ENCODE measurements at regions not wholly inside any gene's neighbourhood (a gene's known extent, or its start where the extent isn't known, plus 50 kb on each side); places are given as distances from the start of the nearest gene placed in this dataset.

DNA sequence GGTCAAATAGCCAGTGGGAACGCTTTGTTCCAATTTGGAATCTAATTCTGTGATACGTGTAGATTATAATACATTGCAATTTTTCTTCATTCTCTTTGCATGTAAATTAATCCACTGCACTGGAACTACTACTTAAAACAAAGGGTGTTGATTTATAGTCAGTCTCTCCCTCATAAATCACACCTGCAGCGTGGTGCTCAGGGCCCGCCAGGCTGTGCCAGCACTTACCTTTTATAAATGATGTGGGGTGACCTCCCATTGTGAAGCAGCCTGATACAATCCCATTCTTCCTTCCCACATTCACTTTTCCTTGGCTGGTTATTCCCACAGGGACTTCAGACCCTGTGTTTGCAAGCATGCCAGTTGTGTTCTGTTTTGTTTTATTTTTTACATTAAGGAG lies 302.3 kb upstream of the ID2 start (continued):
- TF ChIP-seq ZNF473 (tag by site-specific recombination; IDR thresholded peaks at IDR 0.05) (no peak), SALL2 (tag by site-specific recombination; IDR thresholded peaks at IDR 0.05; ENCODE audit: borderline replicate concordance) (no peak), ZBTB21 (tag by site-specific recombination; IDR thresholded peaks at IDR 0.05) (no peak), ZNF350 (tag by site-specific recombination; IDR thresholded peaks at IDR 0.05) (no peak), ZNF626 (tag by site-specific recombination; IDR thresholded peaks at IDR 0.05) (no peak), GFI1B (tag by site-specific recombination; IDR thresholded peaks at IDR 0.05) (no peak), ZNF416 (tag by site-specific recombination; IDR thresholded peaks at IDR 0.05) (no peak)
- TF ChIP-seq, protein P1, sequence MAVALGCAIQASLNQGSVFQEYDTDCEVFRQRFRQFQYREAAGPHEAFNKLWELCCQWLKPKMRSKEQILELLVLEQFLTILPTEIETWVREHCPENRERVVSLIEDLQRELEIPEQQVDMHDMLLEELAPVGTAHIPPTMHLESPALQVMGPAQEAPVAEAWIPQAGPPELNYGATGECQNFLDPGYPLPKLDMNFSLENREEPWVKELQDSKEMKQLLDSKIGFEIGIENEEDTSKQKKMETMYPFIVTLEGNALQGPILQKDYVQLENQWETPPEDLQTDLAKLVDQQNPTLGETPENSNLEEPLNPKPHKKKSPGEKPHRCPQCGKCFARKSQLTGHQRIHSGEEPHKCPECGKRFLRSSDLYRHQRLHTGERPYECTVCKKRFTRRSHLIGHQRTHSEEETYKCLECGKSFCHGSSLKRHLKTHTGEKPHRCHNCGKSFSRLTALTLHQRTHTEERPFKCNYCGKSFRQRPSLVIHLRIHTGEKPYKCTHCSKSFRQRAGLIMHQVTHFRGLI (tag by site-specific recombination; IDR thresholded peaks at IDR 0.05), result no peak
- TF ChIP-seq, protein P2, sequence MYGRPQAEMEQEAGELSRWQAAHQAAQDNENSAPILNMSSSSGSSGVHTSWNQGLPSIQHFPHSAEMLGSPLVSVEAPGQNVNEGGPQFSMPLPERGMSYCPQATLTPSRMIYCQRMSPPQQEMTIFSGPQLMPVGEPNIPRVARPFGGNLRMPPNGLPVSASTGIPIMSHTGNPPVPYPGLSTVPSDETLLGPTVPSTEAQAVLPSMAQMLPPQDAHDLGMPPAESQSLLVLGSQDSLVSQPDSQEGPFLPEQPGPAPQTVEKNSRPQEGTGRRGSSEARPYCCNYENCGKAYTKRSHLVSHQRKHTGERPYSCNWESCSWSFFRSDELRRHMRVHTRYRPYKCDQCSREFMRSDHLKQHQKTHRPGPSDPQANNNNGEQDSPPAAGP (tag by site-specific recombination; IDR thresholded peaks at IDR 0.05), result no peak
- TF ChIP-seq, protein P3, sequence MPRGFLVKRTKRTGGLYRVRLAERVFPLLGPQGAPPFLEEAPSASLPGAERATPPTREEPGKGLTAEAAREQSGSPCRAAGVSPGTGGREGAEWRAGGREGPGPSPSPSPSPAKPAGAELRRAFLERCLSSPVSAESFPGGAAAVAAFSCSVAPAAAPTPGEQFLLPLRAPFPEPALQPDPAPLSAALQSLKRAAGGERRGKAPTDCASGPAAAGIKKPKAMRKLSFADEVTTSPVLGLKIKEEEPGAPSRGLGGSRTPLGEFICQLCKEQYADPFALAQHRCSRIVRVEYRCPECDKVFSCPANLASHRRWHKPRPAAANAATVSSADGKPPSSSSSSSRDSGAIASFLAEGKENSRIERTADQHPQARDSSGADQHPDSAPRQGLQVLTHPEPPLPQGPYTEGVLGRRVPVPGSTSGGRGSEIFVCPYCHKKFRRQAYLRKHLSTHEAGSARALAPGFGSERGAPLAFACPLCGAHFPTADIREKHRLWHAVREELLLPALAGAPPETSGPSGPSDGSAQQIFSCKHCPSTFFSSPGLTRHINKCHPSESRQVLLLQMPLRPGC (tag by site-specific recombination; IDR thresholded peaks at IDR 0.05), result no peak
- TF ChIP-seq, protein P4, sequence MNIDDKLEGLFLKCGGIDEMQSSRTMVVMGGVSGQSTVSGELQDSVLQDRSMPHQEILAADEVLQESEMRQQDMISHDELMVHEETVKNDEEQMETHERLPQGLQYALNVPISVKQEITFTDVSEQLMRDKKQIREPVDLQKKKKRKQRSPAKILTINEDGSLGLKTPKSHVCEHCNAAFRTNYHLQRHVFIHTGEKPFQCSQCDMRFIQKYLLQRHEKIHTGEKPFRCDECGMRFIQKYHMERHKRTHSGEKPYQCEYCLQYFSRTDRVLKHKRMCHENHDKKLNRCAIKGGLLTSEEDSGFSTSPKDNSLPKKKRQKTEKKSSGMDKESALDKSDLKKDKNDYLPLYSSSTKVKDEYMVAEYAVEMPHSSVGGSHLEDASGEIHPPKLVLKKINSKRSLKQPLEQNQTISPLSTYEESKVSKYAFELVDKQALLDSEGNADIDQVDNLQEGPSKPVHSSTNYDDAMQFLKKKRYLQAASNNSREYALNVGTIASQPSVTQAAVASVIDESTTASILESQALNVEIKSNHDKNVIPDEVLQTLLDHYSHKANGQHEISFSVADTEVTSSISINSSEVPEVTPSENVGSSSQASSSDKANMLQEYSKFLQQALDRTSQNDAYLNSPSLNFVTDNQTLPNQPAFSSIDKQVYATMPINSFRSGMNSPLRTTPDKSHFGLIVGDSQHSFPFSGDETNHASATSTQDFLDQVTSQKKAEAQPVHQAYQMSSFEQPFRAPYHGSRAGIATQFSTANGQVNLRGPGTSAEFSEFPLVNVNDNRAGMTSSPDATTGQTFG (tag by site-specific recombination; IDR thresholded peaks at IDR 0.05; ENCODE audit: borderline replicate concordance), result no peak

DNA sequence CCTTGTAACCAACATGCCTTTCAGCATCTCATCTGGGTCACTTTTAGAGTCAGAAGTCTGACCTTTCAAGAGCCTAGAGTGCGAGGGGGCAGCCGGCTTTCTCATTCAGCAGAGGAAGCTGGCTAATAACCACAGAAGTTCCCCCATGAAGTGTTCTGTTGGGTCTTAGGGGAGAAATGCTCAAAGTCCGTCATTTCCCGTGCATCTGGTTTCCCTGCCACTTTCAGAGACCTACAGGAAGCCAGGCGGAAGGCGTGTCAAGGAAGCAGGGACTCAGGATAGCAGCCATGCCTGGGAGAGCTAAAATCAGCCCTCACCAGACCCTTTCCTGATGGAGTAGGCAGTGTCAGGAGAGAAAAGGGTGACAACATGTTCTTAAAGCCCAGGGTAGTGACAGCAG lies 301.8 kb upstream of the ID2 start:
- no peak overlapping the region for H3K27ac ChIP-seq (ENCODE audit: extremely low read depth, low read depth, low read length)
- CTCF ChIA-PET, result no interaction called here
- no peaks in the 10 kb centered on the region for H3K4me1 ChIP-seq (ENCODE audit: control insufficient read depth, insufficient read depth, low read length)
- POLR2A ChIA-PET, result no interaction called here
- no peaks in the 10 kb centered on the region for H3K36me3 ChIP-seq (ENCODE audit: control insufficient read depth in 2 of 2, insufficient read depth in 1 of 2, low read length in 2 of 2)
- no peaks in the 10 kb centered on the region for H3K9me3 ChIP-seq (ENCODE audit: control insufficient read depth, insufficient read depth, low read depth, low read length)
- no peak for TF ChIP-seq ZNF777 (tag by site-specific recombination; IDR thresholded peaks at IDR 0.05; ENCODE audit: borderline replicate concordance)
- no peak overlapping the region for H3K4me3 ChIP-seq (ENCODE audit: low read depth, low read length)

DNA sequence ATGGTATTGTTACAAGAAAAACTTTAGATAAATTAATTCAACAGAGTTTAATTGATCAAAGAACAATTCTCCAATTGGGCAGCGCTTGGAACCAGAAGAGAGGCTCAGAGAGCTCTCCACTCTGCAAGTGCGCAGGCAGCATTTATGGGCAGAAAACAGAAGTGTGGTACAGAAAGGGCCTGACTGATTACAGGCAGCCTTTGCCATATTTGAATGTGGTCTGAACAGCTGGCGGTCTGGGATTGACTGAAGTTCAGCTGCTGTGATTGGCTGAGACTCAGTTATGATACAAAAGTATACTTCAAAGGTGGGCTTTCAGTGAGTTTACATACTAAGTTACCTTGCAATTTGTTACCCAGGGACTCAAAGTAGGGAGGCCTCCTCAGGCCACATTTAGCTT lies 301.3 kb upstream of the ID2 start:
- ChIA-PET POLR2A (no interaction called here), CTCF (interaction anchor here (1.0 kb wide), 1 partner anchor 27 kb away, joined by 4 read pairs; no protein-coding TSS in a partner anchor)
- Histone ChIP-seq H3K9me3 (ENCODE audit: control insufficient read depth, insufficient read depth, low read depth, low read length) (no peaks in the 10 kb centered on the region), H3K4me1 (ENCODE audit: control insufficient read depth, insufficient read depth, low read length) (no peaks in the 10 kb centered on the region), H3K4me3 (ENCODE audit: low read depth, low read length) (no peak overlapping the region), H3K36me3 (ENCODE audit: control insufficient read depth in 2 of 2, insufficient read depth in 1 of 2, low read length in 2 of 2) (no peaks in the 10 kb centered on the region), H3K27ac (ENCODE audit: extremely low read depth, low read depth, low read length) (no peak overlapping the region)
- TF ChIP-seq ZNF624 (tag by site-specific recombination; IDR thresholded peaks at IDR 0.05) (no peak), ZNF24 (tag by site-specific recombination; IDR thresholded peaks at IDR 0.05) (no peak), ZNF239 (tag by site-specific recombination; IDR thresholded peaks at IDR 0.05) (no peak), ZNF350 (tag by site-specific recombination; IDR thresholded peaks at IDR 0.05) (no peak), GLI2 (tag by site-specific recombination; IDR thresholded peaks at IDR 0.05; ENCODE audit: borderline replicate concordance, low read depth) (no peak), MYNN (tag by site-specific recombination; IDR thresholded peaks at IDR 0.05; ENCODE audit: borderline replicate concordance) (no peak), ZNF707 (tag by site-specific recombination; IDR thresholded peaks at IDR 0.05) (no peak)
- TF ChIP-seq, protein P5, sequence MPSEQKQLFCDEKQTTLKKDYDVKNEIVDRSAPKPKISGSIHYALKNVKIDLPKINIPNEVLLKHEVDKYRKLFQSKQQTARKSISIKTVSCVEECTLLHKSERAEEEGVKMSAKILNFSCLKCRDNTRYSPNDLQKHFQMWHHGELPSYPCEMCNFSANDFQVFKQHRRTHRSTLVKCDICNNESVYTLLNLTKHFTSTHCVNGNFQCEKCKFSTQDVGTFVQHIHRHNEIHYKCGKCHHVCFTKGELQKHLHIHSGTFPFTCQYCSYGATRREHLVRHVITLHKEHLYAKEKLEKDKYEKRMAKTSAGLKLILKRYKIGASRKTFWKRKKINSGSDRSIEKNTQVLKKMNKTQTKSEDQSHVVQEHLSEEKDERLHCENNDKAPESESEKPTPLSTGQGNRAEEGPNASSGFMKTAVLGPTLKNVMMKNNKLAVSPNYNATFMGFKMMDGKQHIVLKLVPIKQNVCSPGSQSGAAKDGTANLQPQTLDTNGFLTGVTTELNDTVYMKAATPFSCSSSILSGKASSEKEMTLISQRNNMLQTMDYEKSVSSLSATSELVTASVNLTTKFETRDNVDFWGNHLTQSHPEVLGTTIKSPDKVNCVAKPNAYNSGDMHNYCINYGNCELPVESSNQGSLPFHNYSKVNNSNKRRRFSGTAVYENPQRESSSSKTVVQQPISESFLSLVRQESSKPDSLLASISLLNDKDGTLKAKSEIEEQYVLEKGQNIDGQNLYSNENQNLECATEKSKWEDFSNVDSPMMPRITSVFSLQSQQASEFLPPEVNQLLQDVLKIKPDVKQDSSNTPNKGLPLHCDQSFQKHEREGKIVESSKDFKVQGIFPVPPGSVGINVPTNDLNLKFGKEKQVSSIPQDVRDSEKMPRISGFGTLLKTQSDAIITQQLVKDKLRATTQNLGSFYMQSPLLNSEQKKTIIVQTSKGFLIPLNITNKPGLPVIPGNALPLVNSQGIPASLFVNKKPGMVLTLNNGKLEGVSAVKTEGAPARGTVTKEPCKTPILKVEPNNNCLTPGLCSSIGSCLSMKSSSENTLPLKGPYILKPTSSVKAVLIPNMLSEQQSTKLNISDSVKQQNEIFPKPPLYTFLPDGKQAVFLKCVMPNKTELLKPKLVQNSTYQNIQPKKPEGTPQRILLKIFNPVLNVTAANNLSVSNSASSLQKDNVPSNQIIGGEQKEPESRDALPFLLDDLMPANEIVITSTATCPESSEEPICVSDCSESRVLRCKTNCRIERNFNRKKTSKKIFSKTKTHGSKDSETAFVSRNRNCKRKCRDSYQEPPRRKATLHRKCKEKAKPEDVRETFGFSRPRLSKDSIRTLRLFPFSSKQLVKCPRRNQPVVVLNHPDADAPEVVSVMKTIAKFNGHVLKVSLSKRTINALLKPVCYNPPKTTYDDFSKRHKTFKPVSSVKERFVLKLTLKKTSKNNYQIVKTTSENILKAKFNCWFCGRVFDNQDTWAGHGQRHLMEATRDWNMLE (tag by site-specific recombination; conservative IDR thresholded peaks at IDR 0.05; ENCODE audit: low read depth), result no peak
- TF ChIP-seq, protein P6, sequence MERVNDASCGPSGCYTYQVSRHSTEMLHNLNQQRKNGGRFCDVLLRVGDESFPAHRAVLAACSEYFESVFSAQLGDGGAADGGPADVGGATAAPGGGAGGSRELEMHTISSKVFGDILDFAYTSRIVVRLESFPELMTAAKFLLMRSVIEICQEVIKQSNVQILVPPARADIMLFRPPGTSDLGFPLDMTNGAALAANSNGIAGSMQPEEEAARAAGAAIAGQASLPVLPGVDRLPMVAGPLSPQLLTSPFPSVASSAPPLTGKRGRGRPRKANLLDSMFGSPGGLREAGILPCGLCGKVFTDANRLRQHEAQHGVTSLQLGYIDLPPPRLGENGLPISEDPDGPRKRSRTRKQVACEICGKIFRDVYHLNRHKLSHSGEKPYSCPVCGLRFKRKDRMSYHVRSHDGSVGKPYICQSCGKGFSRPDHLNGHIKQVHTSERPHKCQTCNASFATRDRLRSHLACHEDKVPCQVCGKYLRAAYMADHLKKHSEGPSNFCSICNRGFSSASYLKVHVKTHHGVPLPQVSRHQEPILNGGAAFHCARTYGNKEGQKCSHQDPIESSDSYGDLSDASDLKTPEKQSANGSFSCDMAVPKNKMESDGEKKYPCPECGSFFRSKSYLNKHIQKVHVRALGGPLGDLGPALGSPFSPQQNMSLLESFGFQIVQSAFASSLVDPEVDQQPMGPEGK (tag by site-specific recombination; IDR thresholded peaks at IDR 0.05), result no peak
